ENCODE measurements at regions not wholly inside any gene's neighbourhood (a gene's known extent, or its start where the extent isn't known, plus 50 kb on each side); places are given as distances from the start of the nearest gene placed in this dataset.
"Not testable (repeated sequence)": the region's sequence is repeated elsewhere in the genome, so short reads cannot be mapped to it uniquely, and the experiment has no call there.

GRCh38 chr20:26373066-26373465 lies 676.4 kb upstream of the ZNF337 start:
- H3K9me3 ChIP-seq; intact Hi-C loops (cut with DNase I); H3K36me3 ChIP-seq; DNase-seq (ENCODE audit: extremely low spot score); H3K4me1 ChIP-seq; H3K4me3 ChIP-seq; H3K27me3 ChIP-seq; H3K27ac ChIP-seq (replicated peaks in 1 of 4): not testable (repeated sequence)
- WGBS: 78% methylated on average over 3 of the region's 3 CpGs

GRCh38 chr20:26354511-26354910 lies 657.9 kb upstream of the ZNF337 start:
- TF ChIP-seq POLR2A (IDR thresholded peaks at IDR 0.05; ENCODE audit: low read depth) (no peak), POLR2AphosphoS5 (IDR thresholded peaks at IDR 0.05) (no peak), CTCF (IDR thresholded peaks at IDR 0.05) (no peak), EP300 (IDR thresholded peaks at IDR 0.05) (no peak)
- WGBS: 81% methylated on average over 2 of the region's 2 CpGs
- intact Hi-C loops (cut with DNase I): no loop called here

GRCh38 chr20:26347396-26347795 lies 650.7 kb upstream of the ZNF337 start:
- Histone ChIP-seq H3K36me3 (no peaks in the 10 kb centered on the region), H3K9me3 (no peaks in the 10 kb centered on the region), H3K4me3 (no peak overlapping the region), H3K27me3 (no peaks in the 10 kb centered on the region), H3K4me1 (no peaks in the 10 kb centered on the region), H3K27ac (replicated peaks in 1 of 4) (no peak overlapping the region)
- TF ChIP-seq CTCF (IDR thresholded peaks at IDR 0.05) (no peak), POLR2AphosphoS5 (IDR thresholded peaks at IDR 0.05) (no peak), EP300 (IDR thresholded peaks at IDR 0.05) (no peak), POLR2A (IDR thresholded peaks at IDR 0.05; ENCODE audit: low read depth) (no peak)
- no peak for DNase-seq (ENCODE audit: extremely low spot score)
- intact Hi-C loops (cut with DNase I): no loop called here
- 92% methylated on average over 4 of the region's 4 CpGs for WGBS

More at GRCh38 chr20:26354511-26354910, 657.9 kb upstream of the ZNF337 start:
- no peaks in the 10 kb centered on the region for H3K9me3 ChIP-seq
- no peak for DNase-seq (ENCODE audit: extremely low spot score)
- H3K27me3 ChIP-seq: no peaks in the 10 kb centered on the region
- no peaks in the 10 kb centered on the region for H3K4me1 ChIP-seq
- H3K27ac ChIP-seq (replicated peaks in 1 of 4): no peak overlapping the region
- H3K36me3 ChIP-seq: no peaks in the 10 kb centered on the region
- H3K4me3 ChIP-seq: no peak overlapping the region

GRCh38 chr20:26340460-26341065 lies 643.9 kb upstream of the ZNF337 start:
- intact Hi-C loops (cut with DNase I); H3K27ac ChIP-seq (replicated peaks in 1 of 4); H3K36me3 ChIP-seq; H3K4me3 ChIP-seq; H3K9me3 ChIP-seq; H3K4me1 ChIP-seq; H3K27me3 ChIP-seq; DNase-seq (ENCODE audit: extremely low spot score): not testable (repeated sequence)
- WGBS: 88% methylated on average over 6 of the region's 6 CpGs

GRCh38 chr20:26324177-26324576 lies 627.5 kb upstream of the ZNF337 start:
- no peak overlapping the region for H3K4me3 ChIP-seq
- no peaks in the 10 kb centered on the region for H3K4me1 ChIP-seq
- 74% methylated on average over 5 of the region's 5 CpGs for WGBS
- no peak for DNase-seq (ENCODE audit: extremely low spot score)
- no peaks in the 10 kb centered on the region for H3K9me3 ChIP-seq
- H3K36me3 ChIP-seq: no peaks in the 10 kb centered on the region
- H3K27ac ChIP-seq (replicated peaks in 1 of 4): no peak overlapping the region
- TF ChIP-seq CTCF (IDR thresholded peaks at IDR 0.05): no peak
- TF ChIP-seq POLR2AphosphoS5 (IDR thresholded peaks at IDR 0.05): no peak
- TF ChIP-seq EP300 (IDR thresholded peaks at IDR 0.05): no peak
- TF ChIP-seq POLR2A (IDR thresholded peaks at IDR 0.05; ENCODE audit: low read depth): no peak
- H3K27me3 ChIP-seq: no peaks in the 10 kb centered on the region
- intact Hi-C loops (cut with DNase I): no loop called here

GRCh38 chr20:26315054-26315453 lies 618.4 kb upstream of the ZNF337 start:
- 87% methylated on average over 6 of the region's 6 CpGs for WGBS
- DNase-seq (ENCODE audit: extremely low spot score): no peak
- intact Hi-C loops (cut with DNase I): no loop called here
- Histone ChIP-seq H3K27me3 (no peaks in the 10 kb centered on the region), H3K27ac (replicated peaks in 1 of 4) (no peak overlapping the region), H3K4me1 (no peaks in the 10 kb centered on the region), H3K4me3 (no peak overlapping the region), H3K9me3 (no peaks in the 10 kb centered on the region), H3K36me3 (no peaks in the 10 kb centered on the region)
- TF ChIP-seq POLR2A (IDR thresholded peaks at IDR 0.05; ENCODE audit: low read depth) (no peak), EP300 (IDR thresholded peaks at IDR 0.05) (no peak), CTCF (IDR thresholded peaks at IDR 0.05) (no peak), POLR2AphosphoS5 (IDR thresholded peaks at IDR 0.05) (no peak)

GRCh38 chr20:26309720-26310119 lies 613.1 kb upstream of the ZNF337 start:
- DNase-seq (ENCODE audit: extremely low spot score); H3K27me3 ChIP-seq; H3K4me3 ChIP-seq; H3K9me3 ChIP-seq; H3K36me3 ChIP-seq; H3K4me1 ChIP-seq; H3K27ac ChIP-seq (replicated peaks in 1 of 4); intact Hi-C loops (cut with DNase I): not testable (repeated sequence)
- WGBS: 84% methylated on average over 3 of the region's 3 CpGs

Data from esophagus muscularis mucosa (tissue), 4 donors.